Tibial nerve (tissue), 4 donors: ENCODE measurements at regions not wholly inside any gene's neighbourhood (a gene's known extent, or its start where the extent isn't known, plus 50 kb on each side); places are given as distances from the start of the nearest gene placed in this dataset.
"Not testable (repeated sequence)": the region's sequence is repeated elsewhere in the genome, so short reads cannot be mapped to it uniquely, and the experiment has no call there.

Source experiments
- DNase-seq, 2 donors: peaks; one replicate each; pipeline ENCODE4 v3.0.0-alpha.2; 2019; ENCODE audit warnings: low spot score in 2 of 2
- H3K27ac ChIP-seq, 4 donors: fragments of 200-600 bp; sonication (generic) in 3 of 4; one replicate each; pipeline ENCODE4 v1.5.1; 2017 to 2019; ENCODE audit warnings: mild to moderate bottlenecking in 1 of 4
- H3K27me3 ChIP-seq, 2 donors: fragments of 200-600 bp; sonication (generic) in 1 of 2; one replicate each; pipeline versions ENCODE4 v1.5.1 to v1.6.0; 2017 to 2019
- H3K36me3 ChIP-seq, 3 donors: fragments of 200-600 bp; sonication (generic); one replicate each; pipeline ENCODE4 v1.5.1; 2018 to 2019
- H3K4me1 ChIP-seq, 4 donors: fragments of 200-600 bp; sonication (generic) in 3 of 4; one replicate each; pipeline ENCODE4 v1.5.1; 2017 to 2019
- H3K4me3 ChIP-seq, 4 donors: fragments of 200-600 bp; sonication (generic) in 3 of 4; one replicate each; pipeline ENCODE4 v1.5.1; 2017 to 2019; ENCODE audit warnings: mild to moderate bottlenecking in 1 of 4, moderate library complexity in 1 of 4
- H3K9me3 ChIP-seq, 4 donors: fragments of 200-600 bp; sonication (generic) in 3 of 4; one replicate each; pipeline ENCODE4 v1.5.1; 2017 to 2019
- EP300 ChIP-seq, 2 donors: sonication (generic); formaldehyde crosslinking; IDR thresholded peaks; one replicate each; pipeline ENCODE4 v1.6.1; 2017; ENCODE audit warnings: antibody characterized with exemption in 2 of 2, mild to moderate bottlenecking in 1 of 2
- POLR2A ChIP-seq, 2 donors: fragments of 450-650 bp; IDR thresholded peaks; one replicate each; pipeline ENCODE4 v1.6.1; 2017; ENCODE audit warnings: antibody characterized with exemption in 2 of 2, mild to moderate bottlenecking in 2 of 2, moderate library complexity in 2 of 2
- WGBS, 2 donors: methylation state at CpG; one replicate each; pipeline ENCODE4 v1.1.5; 2018; 5-methylcytosine and 5-hydroxymethylcytosine counted together
- TF ChIP-seq, protein P1 (sequence below), 5 experiments: fragments of 200-600 bp in 3 of 5; fragments of 450-650 bp in 2 of 5; sonication (generic) in 3 of 5; IDR thresholded peaks; one replicate each; pipeline ENCODE4 v1.5.1; 2016 to 2019; ENCODE audit warnings: antibody characterized with exemption in 5 of 5, mild to moderate bottlenecking in 3 of 5, moderate library complexity in 2 of 5

DNA sequence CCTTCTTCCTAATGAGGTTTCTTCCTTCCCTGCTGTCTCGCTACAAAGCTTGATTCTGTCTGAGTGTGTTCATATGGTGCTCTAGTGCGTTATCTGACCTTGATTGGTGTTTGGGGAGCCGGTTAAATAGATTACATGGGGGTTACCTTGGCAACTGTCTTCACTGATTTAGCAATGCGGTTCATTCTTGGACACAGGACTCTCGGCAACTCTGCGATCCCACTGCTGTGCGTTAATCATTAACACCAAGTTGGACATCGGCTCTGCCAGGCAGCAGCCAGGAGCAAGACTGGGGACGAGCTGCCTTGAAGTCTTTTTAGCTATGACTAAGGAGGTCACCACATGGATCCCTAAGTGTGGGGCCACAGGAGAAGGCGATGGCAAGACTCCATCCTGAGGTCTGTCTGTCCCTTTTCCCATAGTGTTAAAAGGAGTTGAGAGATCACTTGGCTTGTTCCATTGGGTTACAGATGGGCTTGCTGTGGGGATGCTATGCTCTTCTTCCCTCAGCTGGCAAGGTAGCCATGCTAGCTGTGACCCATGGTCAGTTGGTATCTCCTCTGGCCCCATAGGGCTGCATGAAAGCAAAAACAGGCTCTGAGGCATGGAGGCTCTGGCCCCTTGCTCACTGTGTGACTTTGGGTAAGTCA is 93.4 kb upstream of the MAMLD1 start:
- TF ChIP-seq EP300 (IDR thresholded peaks at IDR 0.05) (no peak), POLR2A (IDR thresholded peaks at IDR 0.05) (no peak)
- TF ChIP-seq, protein P1, sequence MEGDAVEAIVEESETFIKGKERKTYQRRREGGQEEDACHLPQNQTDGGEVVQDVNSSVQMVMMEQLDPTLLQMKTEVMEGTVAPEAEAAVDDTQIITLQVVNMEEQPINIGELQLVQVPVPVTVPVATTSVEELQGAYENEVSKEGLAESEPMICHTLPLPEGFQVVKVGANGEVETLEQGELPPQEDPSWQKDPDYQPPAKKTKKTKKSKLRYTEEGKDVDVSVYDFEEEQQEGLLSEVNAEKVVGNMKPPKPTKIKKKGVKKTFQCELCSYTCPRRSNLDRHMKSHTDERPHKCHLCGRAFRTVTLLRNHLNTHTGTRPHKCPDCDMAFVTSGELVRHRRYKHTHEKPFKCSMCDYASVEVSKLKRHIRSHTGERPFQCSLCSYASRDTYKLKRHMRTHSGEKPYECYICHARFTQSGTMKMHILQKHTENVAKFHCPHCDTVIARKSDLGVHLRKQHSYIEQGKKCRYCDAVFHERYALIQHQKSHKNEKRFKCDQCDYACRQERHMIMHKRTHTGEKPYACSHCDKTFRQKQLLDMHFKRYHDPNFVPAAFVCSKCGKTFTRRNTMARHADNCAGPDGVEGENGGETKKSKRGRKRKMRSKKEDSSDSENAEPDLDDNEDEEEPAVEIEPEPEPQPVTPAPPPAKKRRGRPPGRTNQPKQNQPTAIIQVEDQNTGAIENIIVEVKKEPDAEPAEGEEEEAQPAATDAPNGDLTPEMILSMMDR (IDR thresholded peaks at IDR 0.05): no peak
- H3K4me1 ChIP-seq: no peaks in the 10 kb centered on the region
- no peak for DNase-seq
- no peak overlapping the region for H3K4me3 ChIP-seq
- H3K27me3 ChIP-seq: no peaks in the 10 kb centered on the region
- H3K27ac ChIP-seq: no peak overlapping the region
- 54 to 56% methylated on average over 9 to 10 of the region's 10 CpGs for WGBS, 2 donors
- H3K36me3 ChIP-seq: no peaks in the 10 kb centered on the region
- H3K9me3 ChIP-seq: no peaks in the 10 kb centered on the region

DNA sequence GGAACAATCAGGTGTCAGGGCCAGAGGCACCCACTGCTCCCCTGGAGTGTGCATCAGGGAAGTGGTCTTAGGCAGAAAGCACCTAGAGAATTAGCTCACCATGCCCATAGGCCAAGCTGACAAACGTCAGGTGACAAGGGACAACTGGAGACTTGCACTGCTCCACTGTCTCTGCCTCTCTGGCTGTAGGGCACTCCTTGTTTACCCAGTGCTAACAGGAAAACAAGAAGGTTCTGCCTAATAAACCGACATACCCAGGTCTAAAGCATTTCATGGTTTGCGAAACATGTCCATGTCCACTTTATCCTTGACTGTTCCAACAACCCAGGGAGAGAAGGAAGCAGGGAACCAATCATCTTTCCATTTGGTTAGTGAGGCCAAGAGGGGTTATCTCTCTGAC is 92.5 kb upstream of the MAMLD1 start:
- Histone ChIP-seq H3K9me3 (no peaks in the 10 kb centered on the region), H3K4me1 (no peaks in the 10 kb centered on the region), H3K27ac (no peak overlapping the region), H3K27me3 (no peaks in the 10 kb centered on the region), H3K36me3 (no peaks in the 10 kb centered on the region), H3K4me3 (no peak overlapping the region)
- WGBS, 2 donors: 61 to 92% methylated on average over 3 of the region's 3 CpGs
- TF ChIP-seq POLR2A (IDR thresholded peaks at IDR 0.05) (no peak), EP300 (IDR thresholded peaks at IDR 0.05) (no peak)
- TF ChIP-seq, protein P1 (IDR thresholded peaks at IDR 0.05): no peak
- no peak for DNase-seq

DNA sequence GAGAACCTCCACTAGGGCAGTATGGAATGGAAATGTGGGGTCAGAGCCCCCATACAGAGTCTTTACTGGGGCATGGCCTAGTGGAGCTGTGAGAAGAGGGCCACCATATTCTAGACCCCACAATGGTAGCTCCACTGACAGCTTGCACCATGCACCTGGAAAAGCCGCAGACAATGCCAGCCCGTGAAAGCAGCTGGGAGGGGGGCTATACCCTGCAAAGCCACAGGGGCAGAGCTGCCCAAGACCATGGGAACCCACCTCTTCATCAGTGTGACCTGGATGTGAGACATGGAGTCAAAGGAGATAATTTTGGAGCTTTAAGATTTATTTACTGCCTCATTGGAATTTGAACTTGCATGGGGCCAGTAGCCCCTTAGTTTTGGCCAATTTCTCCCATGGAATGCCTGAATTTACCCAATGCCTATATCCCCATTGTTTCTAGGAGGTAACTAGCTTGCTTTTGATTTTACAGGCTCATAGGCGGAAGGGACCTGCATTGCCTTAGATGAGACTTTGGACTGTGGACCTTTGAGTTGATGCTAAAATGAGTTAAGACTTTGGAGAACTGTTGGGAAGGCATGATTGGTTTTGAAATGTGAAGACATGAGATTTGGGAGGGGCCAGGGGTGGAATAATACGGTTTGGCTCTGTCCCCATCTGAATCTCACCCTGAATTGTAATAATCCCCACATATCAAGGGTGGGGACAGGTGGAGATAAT is 89.4 kb upstream of the MAMLD1 start:
- not testable (repeated sequence) for H3K9me3 ChIP-seq

DNA sequence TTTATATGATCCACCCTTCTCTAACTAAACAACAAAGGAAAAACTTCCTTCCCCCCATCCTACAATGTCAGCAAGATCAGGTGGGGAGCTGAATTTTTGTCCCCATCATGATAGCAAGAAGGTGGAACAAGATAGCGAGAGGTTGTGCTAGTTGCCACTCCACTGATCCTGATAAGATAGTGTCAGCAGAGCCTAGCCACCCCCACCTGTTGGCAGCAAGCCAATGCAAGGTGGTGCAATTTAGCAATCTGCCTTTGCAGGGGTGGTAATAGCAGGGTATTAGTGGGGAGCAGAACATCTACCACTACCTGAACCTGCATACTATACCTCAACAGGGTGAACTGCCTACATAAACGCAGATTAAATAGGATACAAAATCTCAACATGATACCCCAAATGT is 80.2 kb upstream of the MAMLD1 start:
- no peak overlapping the region for H3K4me3 ChIP-seq
- DNase-seq: no peak
- H3K27me3 ChIP-seq: no peaks in the 10 kb centered on the region
- no peaks in the 10 kb centered on the region for H3K4me1 ChIP-seq
- H3K9me3 ChIP-seq: no peaks in the 10 kb centered on the region
- H3K27ac ChIP-seq: no peak overlapping the region
- no peaks in the 10 kb centered on the region for H3K36me3 ChIP-seq
- TF ChIP-seq POLR2A (IDR thresholded peaks at IDR 0.05) (no peak), EP300 (IDR thresholded peaks at IDR 0.05) (no peak)
- TF ChIP-seq, protein P1 (IDR thresholded peaks at IDR 0.05): no peak
- 70 to 95% methylated on average over 2 of the region's 2 CpGs for WGBS, 2 donors

More for the DNA sequence above, 89.4 kb upstream of the MAMLD1 start:
- H3K27me3 ChIP-seq, H3K36me3 ChIP-seq, DNase-seq, H3K4me1 ChIP-seq, H3K4me3 ChIP-seq, H3K27ac ChIP-seq: not testable (repeated sequence)
- 72 to 98% methylated on average over 4 of the region's 4 CpGs for WGBS, 2 donors

DNA sequence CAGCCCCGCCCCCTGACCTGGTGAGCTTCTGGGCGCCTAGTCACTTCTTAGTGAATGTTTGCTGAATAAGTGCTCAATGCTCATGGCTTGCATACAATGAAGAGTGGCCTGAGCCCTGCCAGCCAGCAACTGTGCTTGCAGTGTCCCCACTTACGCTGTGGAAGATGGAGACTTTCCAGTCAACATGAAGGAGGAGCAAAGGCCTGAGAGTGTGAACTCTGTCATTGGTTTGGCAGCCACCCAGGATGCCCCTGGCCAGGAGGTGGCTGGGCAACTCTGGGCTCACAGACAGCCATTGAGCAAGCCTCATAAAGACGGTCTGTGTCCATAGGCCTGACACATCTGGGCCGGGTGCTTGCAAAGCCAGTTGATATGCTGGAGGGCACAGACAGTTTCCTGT is 72.1 kb upstream of the MAMLD1 start:
- Histone ChIP-seq H3K4me1 (no peaks in the 10 kb centered on the region), H3K36me3 (no peaks in the 10 kb centered on the region), H3K9me3 (no peaks in the 10 kb centered on the region), H3K4me3 (no peak overlapping the region), H3K27me3 (no peaks in the 10 kb centered on the region), H3K27ac (no peak overlapping the region)
- no peak for DNase-seq
- WGBS, 2 donors: 32 to 61% methylated on average over 3 to 5 of the region's 5 CpGs
- TF ChIP-seq EP300 (IDR thresholded peaks at IDR 0.05) (peak in 1 of 2 donors; percentile 62), POLR2A (IDR thresholded peaks at IDR 0.05) (no peak)
- TF ChIP-seq, protein P1 (IDR thresholded peaks at IDR 0.05): no peak
